ENCODE measurements at regions not wholly inside any gene's neighbourhood (a gene's known extent, or its start where the extent isn't known, plus 50 kb on each side); places are given as distances from the start of the nearest gene placed in this dataset.

DNA sequence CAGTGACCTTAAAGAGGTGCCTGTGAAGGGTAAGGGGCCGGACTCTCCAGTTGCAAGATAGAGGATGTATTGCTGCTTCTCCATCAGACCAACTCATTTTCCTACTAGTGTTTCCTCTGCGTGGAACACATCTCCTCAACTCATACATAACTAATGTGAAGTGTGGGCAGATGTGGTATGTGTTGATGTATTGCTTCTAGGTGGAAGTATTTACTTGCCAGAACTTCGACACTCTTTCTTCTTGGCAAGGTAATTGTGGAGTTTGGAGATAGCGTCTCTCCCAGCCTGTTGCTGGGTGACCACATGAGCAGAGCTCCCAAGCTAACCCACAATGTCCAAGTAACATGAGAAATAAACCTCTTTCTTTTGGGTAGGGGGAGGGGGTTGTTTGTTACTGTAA, 456.9 kb downstream of the DYNC2H1 start:
- no peaks in the 10 kb centered on the region for H3K9me3 ChIP-seq (ENCODE audit: control insufficient read depth, insufficient read depth, low read depth, low read length)
- no peak for DNase-seq (ENCODE audit: low read depth, low spot score)
- no peaks in the 10 kb centered on the region for H3K4me1 ChIP-seq (ENCODE audit: control insufficient read depth, insufficient read depth, low read length)
- POLR2A ChIA-PET: no interaction called here
- intact Hi-C loops (cut with micrococcal nuclease; ENCODE audit: unreplicated experiment) (no loop called here), in situ Hi-C loops (cut with HindIII; ENCODE audit: low pct_unique_long_range_greater_than_20kb, low sequenced_read_pairs) (no loop called here)
- no peak overlapping the region for H3K27ac ChIP-seq (ENCODE audit: low read length)
- no peak for ATAC-seq
- CTCF ChIA-PET: no interaction called here
- H3K4me3 ChIP-seq (ENCODE audit: low read depth in 2 of 2, low read length in 2 of 2): no peak overlapping the region
- BruUV-seq (replicated peaks): no TSS peak
- H3K27me3 ChIP-seq (ENCODE audit: control insufficient read depth, insufficient read depth, low read length): no peaks in the 10 kb centered on the region
- TF ChIP-seq CTCF (IDR thresholded peaks at IDR 0.05) (no peak), REST (IDR thresholded peaks at IDR 0.05; ENCODE audit: insufficient read depth in 1 of 2, low read depth in 2 of 2, low read length in 1 of 2) (no peak), SIN3A (IDR thresholded peaks at IDR 0.05; ENCODE audit: borderline replicate concordance, insufficient read depth, low read depth, low read length) (no peak), POLR2AphosphoS5 (IDR thresholded peaks at IDR 0.05; ENCODE audit: low read depth, low read length) (no peak), TCF7L2 (IDR thresholded peaks at IDR 0.05; ENCODE audit: low read depth, low read length) (no peak)
- no peaks in the 10 kb centered on the region for H3K36me3 ChIP-seq (ENCODE audit: control insufficient read depth, insufficient read depth, low read length)

DNA sequence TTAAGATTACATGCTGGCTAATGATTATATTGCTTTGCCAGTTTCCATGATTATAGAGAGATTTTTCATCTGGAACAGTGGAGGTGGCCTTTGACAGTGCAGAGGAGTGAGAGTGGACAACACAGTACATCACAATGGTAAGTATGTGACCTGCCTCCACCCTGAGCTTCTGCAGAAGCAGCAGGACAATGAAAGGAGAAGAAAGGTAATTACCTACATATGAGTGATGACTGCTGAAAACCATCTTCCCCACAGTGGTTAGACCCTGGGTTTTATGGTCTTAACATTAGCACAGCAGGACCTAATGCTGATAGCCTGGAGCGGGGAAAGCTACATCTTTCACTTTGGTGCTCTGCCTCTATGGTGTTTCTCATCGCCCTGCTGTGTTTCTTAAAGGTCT, 454.7 kb upstream of the DDI1 start:
- no peak for TF ChIP-seq TCF7L2 (IDR thresholded peaks at IDR 0.05; ENCODE audit: low read depth, low read length)
- no peak for TF ChIP-seq REST (IDR thresholded peaks at IDR 0.05; ENCODE audit: insufficient read depth in 1 of 2, low read depth in 2 of 2, low read length in 1 of 2)
- no peak for TF ChIP-seq CTCF (IDR thresholded peaks at IDR 0.05)
- no peak for TF ChIP-seq POLR2AphosphoS5 (IDR thresholded peaks at IDR 0.05; ENCODE audit: low read depth, low read length)
- no peak for TF ChIP-seq SIN3A (IDR thresholded peaks at IDR 0.05; ENCODE audit: borderline replicate concordance, insufficient read depth, low read depth, low read length)
- POLR2A ChIA-PET: no interaction called here
- Histone ChIP-seq H3K4me1 (ENCODE audit: control insufficient read depth, insufficient read depth, low read length) (no peaks in the 10 kb centered on the region), H3K27ac (ENCODE audit: low read length) (no peak overlapping the region), H3K9me3 (ENCODE audit: control insufficient read depth, insufficient read depth, low read depth, low read length) (no peaks in the 10 kb centered on the region), H3K36me3 (ENCODE audit: control insufficient read depth, insufficient read depth, low read length) (no peaks in the 10 kb centered on the region), H3K27me3 (ENCODE audit: control insufficient read depth, insufficient read depth, low read length) (0 out of 2 replicates have a peak, but pooled peaks cover 3% of the 10 kb centered on the region), H3K4me3 (ENCODE audit: low read depth in 2 of 2, low read length in 2 of 2) (no peak overlapping the region)
- in situ Hi-C loops (cut with HindIII; ENCODE audit: low pct_unique_long_range_greater_than_20kb, low sequenced_read_pairs) (no loop called here), intact Hi-C loops (cut with micrococcal nuclease; ENCODE audit: unreplicated experiment) (no loop called here)
- ATAC-seq (no peak), DNase-seq (ENCODE audit: low read depth, low spot score) (no peak)
- CTCF ChIA-PET: interaction anchor here (0.6 kb wide), 1 partner anchor 380 kb away, joined by 5 read pairs; no protein-coding TSS in a partner anchor
- BruUV-seq (replicated peaks): no TSS peak
